ENCODE measurements at regions not wholly inside any gene's neighbourhood (a gene's known extent, or its start where the extent isn't known, plus 50 kb on each side); places are given as distances from the start of the nearest gene placed in this dataset.

GRCh38 chr2:160697817-160698216 lies 204.2 kb upstream of the RBMS1 start:
- Histone ChIP-seq H3K27ac (no peak overlapping the region), H3K4me1 (no peaks in the 10 kb centered on the region), H3K36me3 (no peaks in the 10 kb centered on the region), H3K4me3 (no peak overlapping the region), H3K27me3 (no peaks in the 10 kb centered on the region), H3K9me3 (no peaks in the 10 kb centered on the region)
- TF ChIP-seq POLR2A (IDR thresholded peaks at IDR 0.05) (no peak), EP300 (IDR thresholded peaks at IDR 0.05) (no peak), CTCF (IDR thresholded peaks at IDR 0.05) (no peak)
- no peak for DNase-seq (ENCODE audit: low spot score in 2 of 2)
- WGBS, 2 donors = 93 to 94% methylated on average over 6 of the region's 6 CpGs

- no peak overlapping the region for H3K4me3 ChIP-seq
- no peak for TF ChIP-seq CTCF (IDR thresholded peaks at IDR 0.05)
- no peak for TF ChIP-seq POLR2A (IDR thresholded peaks at IDR 0.05)
- no peak for TF ChIP-seq EP300 (IDR thresholded peaks at IDR 0.05)
- 86 to 87% methylated on average over 1 of the region's 1 CpG for WGBS, 2 donors
- H3K27me3 ChIP-seq = no peaks in the 10 kb centered on the region
- H3K36me3 ChIP-seq = no peaks in the 10 kb centered on the region
- H3K27ac ChIP-seq = no peak overlapping the region
- H3K9me3 ChIP-seq = no peaks in the 10 kb centered on the region
- H3K4me1 ChIP-seq = no peaks in the 10 kb centered on the region
- no peak for DNase-seq (ENCODE audit: low spot score in 2 of 2)
Observed at GRCh38 chr2:160700021-160700814, 206.6 kb upstream of the RBMS1 start.

- 39 to 40% methylated on average over 3 of the region's 3 CpGs for WGBS, 2 donors
- H3K4me3 ChIP-seq = no peak overlapping the region
- no peak for DNase-seq (ENCODE audit: low spot score in 2 of 2)
Observed at GRCh38 chr2:160701822-160702221, 208.2 kb upstream of the RBMS1 start.

GRCh38 chr2:160702754-160703153 lies 209.1 kb upstream of the RBMS1 start:
- DNase-seq (ENCODE audit: low spot score in 2 of 2) = no peak
- TF ChIP-seq CTCF (IDR thresholded peaks at IDR 0.05) = no peak
- TF ChIP-seq POLR2A (IDR thresholded peaks at IDR 0.05) = no peak
- TF ChIP-seq EP300 (IDR thresholded peaks at IDR 0.05) = no peak

More at GRCh38 chr2:160701822-160702221, 208.2 kb upstream of the RBMS1 start:
- H3K27me3 ChIP-seq = no peaks in the 10 kb centered on the region
- H3K9me3 ChIP-seq = no peaks in the 10 kb centered on the region
- H3K4me1 ChIP-seq = no peaks in the 10 kb centered on the region
- no peaks in the 10 kb centered on the region for H3K36me3 ChIP-seq
- H3K27ac ChIP-seq = no peak overlapping the region
- TF ChIP-seq POLR2A (IDR thresholded peaks at IDR 0.05) = no peak

GRCh38 chr2:160703648-160704585 lies 210.3 kb upstream of the RBMS1 start:
- 30 to 31% methylated on average over 8 of the region's 8 CpGs for WGBS, 2 donors
- TF ChIP-seq POLR2A (IDR thresholded peaks at IDR 0.05) = no peak
- no peak for TF ChIP-seq CTCF (IDR thresholded peaks at IDR 0.05)
- TF ChIP-seq EP300 (IDR thresholded peaks at IDR 0.05) = no peak
- peaks cover 0 to 14% (median 0%) of the 10 kb centered on the region in 4 donors for H3K9me3 ChIP-seq

More at GRCh38 chr2:160702754-160703153, 209.1 kb upstream of the RBMS1 start:
- H3K27me3 ChIP-seq = no peaks in the 10 kb centered on the region
- WGBS, 2 donors = 64 to 78% methylated on average over 1 of the region's 1 CpG
- no peaks in the 10 kb centered on the region for H3K36me3 ChIP-seq
- H3K4me3 ChIP-seq = no peak overlapping the region
- H3K27ac ChIP-seq = no peak overlapping the region
- peaks cover 0 to 4% (median 0%) of the 10 kb centered on the region in 4 donors for H3K9me3 ChIP-seq
- H3K4me1 ChIP-seq = no peaks in the 10 kb centered on the region

More at GRCh38 chr2:160703648-160704585, 210.3 kb upstream of the RBMS1 start:
- DNase-seq (ENCODE audit: low spot score in 2 of 2) = no peak
- Histone ChIP-seq H3K4me3 (no peak overlapping the region), H3K27ac (no peak overlapping the region), H3K27me3 (no peaks in the 10 kb centered on the region), H3K4me1 (no peaks in the 10 kb centered on the region), H3K36me3 (no peaks in the 10 kb centered on the region)

Data from tibial nerve (tissue), 4 donors.